AG04450 (cell line): ENCODE measurements at regions not wholly inside any gene's neighbourhood (a gene's known extent, or its start where the extent isn't known, plus 50 kb on each side); places are given as distances from the start of the nearest gene placed in this dataset.
"Not testable (repeated sequence)": the region's sequence is repeated elsewhere in the genome, so short reads cannot be mapped to it uniquely, and the experiment has no call there.

Source experiments
- CTCF ChIA-PET: fragments of 300-600, 350-600 bp; formaldehyde crosslinking; extraction: SDS; loops from one replicate; lab custom pipeline; 2022; ENCODE audit warnings: antibody characterized with exemption, inconsistent platforms; lab: Charles Lee
- POLR2A ChIA-PET: fragments of 350-600 bp; formaldehyde crosslinking; extraction: SDS; loops from one replicate; lab custom pipeline; 2021; ENCODE audit warnings: antibody characterized with exemption, inconsistent platforms; lab: Yijun Ruan, JAX
- DNase-seq: peaks from one replicate; pipeline ENCODE4 v3.0.0-alpha.2; 2011; ENCODE audit warnings: low read depth, low spot score
- H3K27ac ChIP-seq: one replicate; pipeline ENCODE4 v1.5.1; 2012; ENCODE audit warnings: low read depth, low read length, control low read depth
- H3K27me3 ChIP-seq: one replicate; pipeline ENCODE4 v1.6.0; 2012; ENCODE audit warnings: low read length; ENCODE audit not compliant: control insufficient read depth, insufficient read depth
- H3K4me3 ChIP-seq: 2 replicates; pipeline ENCODE4 v1.5.1; 2011; ENCODE audit warnings: mild to moderate bottlenecking, low read depth, low read length, control low read depth
- H3K9me3 ChIP-seq: 2 replicates; pipeline ENCODE4 v1.5.1; 2012; ENCODE audit warnings: low read length; ENCODE audit not compliant: control insufficient read depth, insufficient read depth
- TF ChIP-seq, protein P1 (sequence below): IDR thresholded peaks from 2 replicates; pipeline ENCODE4 v1.5.1; 2011; ENCODE audit warnings: low read depth, low read length, control low read depth, inconsistent platforms

DNA sequence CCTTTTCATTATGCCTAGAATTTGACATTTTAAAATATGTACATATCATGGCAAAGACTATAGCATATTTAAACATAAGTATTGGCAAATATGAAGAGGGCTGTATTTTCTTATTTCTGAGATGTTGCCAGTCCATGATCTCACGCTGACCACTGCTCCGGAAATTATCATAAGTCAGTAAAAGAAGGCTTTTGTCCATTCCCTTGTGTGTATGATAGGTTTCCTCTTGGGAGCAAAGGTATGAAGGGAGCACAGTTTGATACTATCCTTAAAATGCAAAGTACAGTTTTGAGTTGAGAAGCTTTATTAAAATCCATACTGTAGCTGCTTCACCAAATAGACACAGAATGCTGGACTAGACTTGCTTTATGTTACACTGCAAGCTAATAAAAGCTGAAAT, 52.6 kb upstream of the AGA start:
- H3K27ac ChIP-seq, result no peak overlapping the region
- no peak for DNase-seq
- no peak overlapping the region for H3K4me3 ChIP-seq
- ChIA-PET CTCF (no interaction called here), POLR2A (no interaction called here)
- TF ChIP-seq, protein P1, sequence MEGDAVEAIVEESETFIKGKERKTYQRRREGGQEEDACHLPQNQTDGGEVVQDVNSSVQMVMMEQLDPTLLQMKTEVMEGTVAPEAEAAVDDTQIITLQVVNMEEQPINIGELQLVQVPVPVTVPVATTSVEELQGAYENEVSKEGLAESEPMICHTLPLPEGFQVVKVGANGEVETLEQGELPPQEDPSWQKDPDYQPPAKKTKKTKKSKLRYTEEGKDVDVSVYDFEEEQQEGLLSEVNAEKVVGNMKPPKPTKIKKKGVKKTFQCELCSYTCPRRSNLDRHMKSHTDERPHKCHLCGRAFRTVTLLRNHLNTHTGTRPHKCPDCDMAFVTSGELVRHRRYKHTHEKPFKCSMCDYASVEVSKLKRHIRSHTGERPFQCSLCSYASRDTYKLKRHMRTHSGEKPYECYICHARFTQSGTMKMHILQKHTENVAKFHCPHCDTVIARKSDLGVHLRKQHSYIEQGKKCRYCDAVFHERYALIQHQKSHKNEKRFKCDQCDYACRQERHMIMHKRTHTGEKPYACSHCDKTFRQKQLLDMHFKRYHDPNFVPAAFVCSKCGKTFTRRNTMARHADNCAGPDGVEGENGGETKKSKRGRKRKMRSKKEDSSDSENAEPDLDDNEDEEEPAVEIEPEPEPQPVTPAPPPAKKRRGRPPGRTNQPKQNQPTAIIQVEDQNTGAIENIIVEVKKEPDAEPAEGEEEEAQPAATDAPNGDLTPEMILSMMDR, result no peak
- H3K27me3 ChIP-seq, result no peaks in the 10 kb centered on the region
- H3K9me3 ChIP-seq, result peaks cover 10% of the 10 kb centered on the region; the same call in 1 of the 2 replicates

DNA sequence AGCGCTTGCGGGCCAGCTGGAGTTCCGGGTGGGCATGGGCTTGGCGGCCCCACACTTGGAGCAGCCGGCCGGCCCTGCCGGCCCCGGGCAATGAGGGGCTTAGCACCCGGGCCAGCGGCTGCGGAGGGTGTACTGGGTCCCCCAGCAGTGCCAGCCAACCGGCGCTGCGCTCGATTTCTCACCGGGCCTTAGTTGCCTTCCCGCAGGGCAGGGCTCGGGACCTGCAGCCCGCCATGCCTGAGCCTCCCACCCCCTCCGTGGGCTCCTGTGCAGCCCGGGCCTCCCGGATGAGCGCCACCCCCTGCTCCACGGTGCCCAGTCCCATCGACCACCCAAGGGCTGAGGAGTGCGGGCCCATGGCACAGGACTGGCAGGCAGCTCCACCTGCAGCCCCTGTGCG, 53.4 kb upstream of the AGA start:
- peaks cover 16% of the 10 kb centered on the region for H3K9me3 ChIP-seq
- H3K4me3 ChIP-seq, DNase-seq, POLR2A ChIA-PET, H3K27me3 ChIP-seq, CTCF ChIA-PET, H3K27ac ChIP-seq: not testable (repeated sequence)

DNA sequence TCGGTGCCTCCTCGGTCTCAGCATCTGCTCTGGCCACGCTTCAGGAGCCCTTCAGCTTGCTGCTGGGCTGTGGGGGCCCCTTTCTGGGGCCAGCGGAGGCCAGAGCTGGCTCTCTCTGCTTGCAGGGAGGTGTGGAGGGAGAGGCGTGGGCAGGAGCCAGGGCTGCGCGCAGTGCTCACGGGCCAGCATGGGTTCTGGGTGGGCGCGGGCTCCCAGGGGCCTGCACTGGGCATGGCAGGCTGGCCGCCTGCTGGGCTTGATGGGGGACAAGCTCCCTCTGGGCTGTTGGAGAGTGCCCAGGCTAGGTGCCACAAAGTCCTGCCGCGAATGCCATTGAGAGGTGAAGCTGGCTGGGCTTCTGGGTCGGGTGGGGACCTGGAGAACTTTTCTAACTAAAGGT, 57.3 kb upstream of the AGA start:
- CTCF ChIA-PET, result no interaction called here
- POLR2A ChIA-PET, result no interaction called here
- DNase-seq, result no peak

DNA sequence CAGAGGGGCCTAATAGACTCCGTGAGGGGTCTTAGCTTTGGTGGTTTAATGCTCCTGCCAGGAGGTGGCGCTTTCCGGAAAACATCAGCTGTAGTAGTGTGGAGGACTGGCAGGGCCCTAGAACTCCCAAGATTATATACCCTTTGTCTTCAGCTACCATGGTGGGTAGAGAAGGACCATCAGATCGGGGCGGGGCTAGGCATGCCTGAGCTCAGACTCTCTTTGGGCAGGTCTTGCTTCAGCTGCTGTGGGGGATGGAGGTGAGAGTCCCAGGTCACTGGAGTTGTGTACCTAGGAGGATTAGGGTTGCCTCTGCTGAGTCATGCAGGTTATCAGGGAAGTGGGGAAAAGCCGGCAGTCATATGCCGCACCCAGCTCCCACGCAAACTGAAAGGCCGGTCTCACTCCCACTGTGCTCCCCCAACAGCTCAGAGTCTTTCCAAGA, 63.0 kb upstream of the AGA start:
- peaks cover 3% of the 10 kb centered on the region for H3K9me3 ChIP-seq
- H3K27me3 ChIP-seq, result no peaks in the 10 kb centered on the region
- H3K27ac ChIP-seq, result no peak overlapping the region
- TF ChIP-seq, protein P1, result no peak
- no peak for DNase-seq
- POLR2A ChIA-PET, result no interaction called here
- CTCF ChIA-PET, result interaction anchor here (1.3 kb wide), 1 partner anchor 22 kb away, joined by 4 read pairs; no protein-coding TSS in a partner anchor
- no peak overlapping the region for H3K4me3 ChIP-seq

More for the DNA sequence above, 57.3 kb upstream of the AGA start:
- TF ChIP-seq, protein P1, result no peak
- Histone ChIP-seq H3K9me3 (peaks cover 16% of the 10 kb centered on the region), H3K4me3 (no peak overlapping the region), H3K27ac (no peak overlapping the region), H3K27me3 (no peaks in the 10 kb centered on the region)

DNA sequence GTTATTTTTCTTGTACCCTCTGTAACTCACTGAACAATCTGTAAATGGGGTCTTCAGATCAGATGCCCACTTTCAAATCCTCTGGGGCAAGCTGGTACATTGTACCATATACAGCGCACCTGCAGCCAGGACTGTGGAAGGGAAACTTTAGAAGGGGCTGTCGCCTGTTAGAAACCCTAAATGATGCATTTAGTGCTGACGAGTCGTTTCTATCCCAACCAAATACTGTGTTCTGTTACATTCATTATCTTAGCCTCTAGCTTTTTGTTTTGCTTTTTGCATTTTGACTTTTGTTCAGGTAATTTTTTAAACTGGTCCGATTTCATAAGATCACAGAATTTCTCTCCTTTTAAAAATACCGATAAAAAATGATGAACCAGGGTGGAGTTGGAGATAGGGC, 66.4 kb upstream of the AGA start:
- TF ChIP-seq, protein P1, result no peak
- Histone ChIP-seq H3K9me3 (no peaks in the 10 kb centered on the region), H3K27ac (no peak overlapping the region), H3K4me3 (no peak overlapping the region), H3K27me3 (no peaks in the 10 kb centered on the region)
- ChIA-PET CTCF (no interaction called here), POLR2A (no interaction called here)
- no peak for DNase-seq
